GM23338 (cell line): ENCODE measurements at regions not wholly inside any gene's neighbourhood (a gene's known extent, or its start where the extent isn't known, plus 50 kb on each side); places are given as distances from the start of the nearest gene placed in this dataset.

Source experiments
- ATAC-seq: fragments of 200-7000 bp; cut with Tn5 transposase; 3 replicates; pipeline ENCODE4 v1.9.1; 2020
- DNase-seq: peaks from one replicate; pipeline ENCODE4 v3.0.0-alpha.2; 2015; ENCODE audit warnings: low spot score
- H2AFZ ChIP-seq: fragments of 200-600 bp; sonication (generic); 2 replicates; pipeline ENCODE4 v1.8.0; 2016; ENCODE audit warnings: antibody characterized with exemption, mild to moderate bottlenecking, moderate library complexity
- H3F3A ChIP-seq: fragments of 200-600 bp; sonication (generic); replicated peaks from 2 replicates; pipeline ENCODE4 v1.8.0; 2017; ENCODE audit warnings: antibody characterized with exemption, mixed run types, low read depth
- H3K27ac ChIP-seq: fragments of 200-600 bp; sonication (generic); 2 replicates; pipeline ENCODE4 v1.6.1; 2016; ENCODE audit warnings: low read depth
- H3K27me3 ChIP-seq: fragments of 200-600 bp; sonication (generic); 2 replicates; pipeline ENCODE4 v1.8.0; 2016; ENCODE audit warnings: mild to moderate bottlenecking, mixed run types, moderate library complexity; ENCODE audit not compliant: insufficient read depth
- H3K36me3 ChIP-seq: fragments of 200-600 bp; sonication (generic); 2 replicates; pipeline ENCODE4 v1.8.0; 2016; ENCODE audit warnings: mild to moderate bottlenecking; ENCODE audit not compliant: insufficient read depth
- H3K4me1 ChIP-seq: fragments of 200-600 bp; sonication (generic); 2 replicates; pipeline ENCODE4 v1.8.0; 2016; ENCODE audit warnings: mild to moderate bottlenecking, moderate library complexity; ENCODE audit not compliant: insufficient read depth
- H3K4me2 ChIP-seq: fragments of 200-600 bp; sonication (generic); 2 replicates; pipeline ENCODE4 v1.7.1; 2017; ENCODE audit warnings: mixed run types
- H3K4me3 ChIP-seq: fragments of 200-600 bp; sonication (generic); 2 replicates; pipeline ENCODE4 v1.6.1; 2016; ENCODE audit warnings: mixed run types
- H3K79me2 ChIP-seq: fragments of 200-600 bp; sonication (generic); replicated peaks from 2 replicates; pipeline ENCODE4 v1.8.0; 2017; ENCODE audit warnings: mild to moderate bottlenecking; ENCODE audit not compliant: insufficient read depth
- H3K9me2 ChIP-seq: fragments of 200-600 bp; sonication (generic); 2 replicates; pipeline ENCODE4 v1.8.0; 2017; ENCODE audit not compliant: insufficient read depth
- H4K20me1 ChIP-seq: fragments of 200-600 bp; sonication (generic); replicated peaks from 2 replicates; pipeline ENCODE4 v1.8.0; 2017; ENCODE audit warnings: mild to moderate bottlenecking; ENCODE audit not compliant: insufficient read depth
- H3K27ac Mint-ChIP-seq: 2 replicates; pipeline ENCODE4 v1.8.0; 2020; ENCODE audit warnings: inconsistent platforms, mild to moderate bottlenecking, moderate library complexity, mixed read lengths
- H3K27me3 Mint-ChIP-seq: 3 replicates; pipeline ENCODE4 v1.8.0; 2022; ENCODE audit warnings: low read depth, mild to moderate bottlenecking, moderate library complexity, mixed read lengths, inconsistent platforms; ENCODE audit not compliant: insufficient read depth, poor library complexity
- H3K36me3 Mint-ChIP-seq: 3 replicates; pipeline ENCODE4 v1.8.0; 2021; ENCODE audit warnings: low read depth, mild to moderate bottlenecking, inconsistent platforms, moderate library complexity, mixed read lengths
- H3K4me1 Mint-ChIP-seq: 3 replicates; pipeline ENCODE4 v1.8.0; 2020; ENCODE audit warnings: mild to moderate bottlenecking, inconsistent platforms, mixed read lengths
- H3K4me3 Mint-ChIP-seq: 3 replicates; pipeline ENCODE4 v1.8.0; 2021; ENCODE audit warnings: moderate library complexity, mild to moderate bottlenecking, inconsistent platforms, mixed read lengths
- H3K9me3 Mint-ChIP-seq: 3 replicates; pipeline ENCODE4 v1.8.0; 2020; ENCODE audit warnings: moderate library complexity, mild to moderate bottlenecking, inconsistent platforms, mixed read lengths
- EZH2phosphoT487 ChIP-seq: fragments of 200-600 bp; sonication (generic); IDR thresholded peaks from one replicate; pipeline ENCODE4 v1.8.1; 2018; ENCODE audit warnings: antibody characterized with exemption; ENCODE audit not compliant: unreplicated experiment
- POLR2AphosphoS5 ChIP-seq: IDR thresholded peaks from 2 replicates; pipeline ENCODE4 v1.6.1; 2016; ENCODE audit warnings: antibody characterized with exemption, low read depth
- ZNF114 ChIP-seq: fragments of 250-450 bp; sonication (Bioruptor Pico); IDR thresholded peaks from 2 replicates; pipeline ENCODE4 v1.5.0; 2020; ENCODE audit warnings: mild to moderate bottlenecking, moderate library complexity
- ZNF331 ChIP-seq: fragments of 250-450 bp; sonication (Bioruptor Pico); IDR thresholded peaks from 2 replicates; pipeline ENCODE4 v1.5.0; 2020; ENCODE audit warnings: low read depth, mild to moderate bottlenecking, moderate library complexity
- TF ChIP-seq, protein P1 (sequence below): IDR thresholded peaks from one replicate; pipeline ENCODE4 v1.6.1; 2018; ENCODE audit warnings: antibody characterized with exemption; ENCODE audit not compliant: unreplicated experiment
- TF ChIP-seq, protein P2 (sequence below): IDR thresholded peaks from 2 replicates; pipeline ENCODE4 v1.6.1; 2016; ENCODE audit warnings: antibody characterized with exemption
- TF ChIP-seq, protein P3 (sequence below): fragments of 250-450 bp; sonication (Bioruptor Pico); IDR thresholded peaks from 2 replicates; pipeline ENCODE4 v1.5.0; 2020; ENCODE audit warnings: mild to moderate bottlenecking, moderate library complexity

DNA sequence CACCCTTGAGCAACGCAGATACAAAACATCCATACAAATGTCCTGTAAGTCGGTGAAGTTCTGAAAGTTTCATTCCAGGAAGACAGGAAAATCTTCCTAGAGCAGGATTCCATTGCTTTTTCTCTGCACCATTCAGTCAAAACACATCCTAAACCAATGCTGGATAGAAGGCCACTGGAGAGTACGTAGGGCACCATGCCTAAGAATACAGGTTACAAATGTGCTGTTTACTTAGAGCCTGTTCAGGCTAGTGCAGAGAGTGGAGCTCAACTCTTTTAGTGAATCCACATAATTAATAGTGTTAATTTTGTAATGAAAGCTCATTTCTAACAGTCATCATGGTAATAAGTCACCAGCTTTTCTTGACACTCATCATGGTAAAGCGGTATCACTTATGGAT, 187.6 kb downstream of the NHLRC3 start:
- H3F3A ChIP-seq, result no peaks in the 10 kb centered on the region
- Mint-ChIP-seq H3K9me3 (peaks cover 4% of the 10 kb centered on the region; the same call in 1 of the 3 replicates), H3K36me3 (no peaks in the 10 kb centered on the region), H3K4me1 (no peaks in the 10 kb centered on the region), H3K27me3 (no peaks in the 10 kb centered on the region), H3K27ac (no peak overlapping the region), H3K4me3 (no peak overlapping the region)
- no peaks in the 10 kb centered on the region for H3K79me2 ChIP-seq
- 0 out of 2 replicates have a peak overlapping the region, but pooled peaks have one; percentile 38 for H2AFZ ChIP-seq
- DNase-seq (no peak), ATAC-seq (no peak)
- no peaks in the 10 kb centered on the region for H4K20me1 ChIP-seq
- no peaks in the 10 kb centered on the region for H3K9me2 ChIP-seq
- TF ChIP-seq ZNF114, result no peak
- no peak overlapping the region for H3K27ac ChIP-seq
- H3K4me3 ChIP-seq, result no peak overlapping the region
- H3K4me2 ChIP-seq, result no peak overlapping the region
- H3K36me3 ChIP-seq, result no peaks in the 10 kb centered on the region
- H3K27me3 ChIP-seq, result no peaks in the 10 kb centered on the region
- H3K4me1 ChIP-seq, result no peaks in the 10 kb centered on the region

DNA sequence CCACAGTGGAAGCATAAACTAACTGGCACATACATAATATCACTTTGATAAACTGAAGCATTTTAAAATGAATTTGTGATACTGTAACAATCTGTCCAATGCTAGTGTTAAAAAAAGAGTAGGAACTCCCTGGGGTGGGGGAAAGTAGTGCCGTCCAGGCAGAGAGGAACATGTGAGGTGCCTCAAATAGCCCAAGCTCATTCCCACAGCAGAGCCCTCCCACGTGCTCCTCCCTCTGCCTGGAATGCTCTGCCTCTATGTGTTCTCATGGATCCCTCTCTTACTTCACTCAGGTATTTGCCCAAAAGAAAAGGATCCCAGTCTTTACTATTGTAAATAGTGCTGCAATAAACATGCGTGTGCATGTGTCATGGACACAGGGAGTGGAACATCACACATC, 188.1 kb downstream of the NHLRC3 start:
- Mint-ChIP-seq H3K36me3 (no peaks in the 10 kb centered on the region), H3K9me3 (peaks cover 4% of the 10 kb centered on the region; the same call in 1 of the 3 replicates), H3K27me3 (no peaks in the 10 kb centered on the region), H3K4me1 (no peaks in the 10 kb centered on the region), H3K27ac (no peak overlapping the region), H3K4me3 (no peak overlapping the region)
- ATAC-seq (peak; percentile 58), DNase-seq (peak; percentile 10)
- no peaks in the 10 kb centered on the region for H3K27me3 ChIP-seq
- no peaks in the 10 kb centered on the region for H3K4me1 ChIP-seq
- H3F3A ChIP-seq, result no peaks in the 10 kb centered on the region
- no peaks in the 10 kb centered on the region for H3K79me2 ChIP-seq
- H3K4me3 ChIP-seq, result no peak overlapping the region
- H3K36me3 ChIP-seq, result no peaks in the 10 kb centered on the region
- H3K4me2 ChIP-seq, result no peak overlapping the region
- H4K20me1 ChIP-seq, result no peaks in the 10 kb centered on the region
- H2AFZ ChIP-seq, result peak overlapping the region; percentile 40; the same call in 1 of the 2 replicates
- no peaks in the 10 kb centered on the region for H3K9me2 ChIP-seq
- no peak overlapping the region for H3K27ac ChIP-seq
- TF ChIP-seq, protein P1, sequence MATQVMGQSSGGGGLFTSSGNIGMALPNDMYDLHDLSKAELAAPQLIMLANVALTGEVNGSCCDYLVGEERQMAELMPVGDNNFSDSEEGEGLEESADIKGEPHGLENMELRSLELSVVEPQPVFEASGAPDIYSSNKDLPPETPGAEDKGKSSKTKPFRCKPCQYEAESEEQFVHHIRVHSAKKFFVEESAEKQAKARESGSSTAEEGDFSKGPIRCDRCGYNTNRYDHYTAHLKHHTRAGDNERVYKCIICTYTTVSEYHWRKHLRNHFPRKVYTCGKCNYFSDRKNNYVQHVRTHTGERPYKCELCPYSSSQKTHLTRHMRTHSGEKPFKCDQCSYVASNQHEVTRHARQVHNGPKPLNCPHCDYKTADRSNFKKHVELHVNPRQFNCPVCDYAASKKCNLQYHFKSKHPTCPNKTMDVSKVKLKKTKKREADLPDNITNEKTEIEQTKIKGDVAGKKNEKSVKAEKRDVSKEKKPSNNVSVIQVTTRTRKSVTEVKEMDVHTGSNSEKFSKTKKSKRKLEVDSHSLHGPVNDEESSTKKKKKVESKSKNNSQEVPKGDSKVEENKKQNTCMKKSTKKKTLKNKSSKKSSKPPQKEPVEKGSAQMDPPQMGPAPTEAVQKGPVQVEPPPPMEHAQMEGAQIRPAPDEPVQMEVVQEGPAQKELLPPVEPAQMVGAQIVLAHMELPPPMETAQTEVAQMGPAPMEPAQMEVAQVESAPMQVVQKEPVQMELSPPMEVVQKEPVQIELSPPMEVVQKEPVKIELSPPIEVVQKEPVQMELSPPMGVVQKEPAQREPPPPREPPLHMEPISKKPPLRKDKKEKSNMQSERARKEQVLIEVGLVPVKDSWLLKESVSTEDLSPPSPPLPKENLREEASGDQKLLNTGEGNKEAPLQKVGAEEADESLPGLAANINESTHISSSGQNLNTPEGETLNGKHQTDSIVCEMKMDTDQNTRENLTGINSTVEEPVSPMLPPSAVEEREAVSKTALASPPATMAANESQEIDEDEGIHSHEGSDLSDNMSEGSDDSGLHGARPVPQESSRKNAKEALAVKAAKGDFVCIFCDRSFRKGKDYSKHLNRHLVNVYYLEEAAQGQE, result no peak
- TF ChIP-seq EZH2phosphoT487 (no peak), ZNF331 (CRISPR knock-in tag) (no peak), ZNF114 (no peak), POLR2AphosphoS5 (no peak)
- TF ChIP-seq, protein P2, sequence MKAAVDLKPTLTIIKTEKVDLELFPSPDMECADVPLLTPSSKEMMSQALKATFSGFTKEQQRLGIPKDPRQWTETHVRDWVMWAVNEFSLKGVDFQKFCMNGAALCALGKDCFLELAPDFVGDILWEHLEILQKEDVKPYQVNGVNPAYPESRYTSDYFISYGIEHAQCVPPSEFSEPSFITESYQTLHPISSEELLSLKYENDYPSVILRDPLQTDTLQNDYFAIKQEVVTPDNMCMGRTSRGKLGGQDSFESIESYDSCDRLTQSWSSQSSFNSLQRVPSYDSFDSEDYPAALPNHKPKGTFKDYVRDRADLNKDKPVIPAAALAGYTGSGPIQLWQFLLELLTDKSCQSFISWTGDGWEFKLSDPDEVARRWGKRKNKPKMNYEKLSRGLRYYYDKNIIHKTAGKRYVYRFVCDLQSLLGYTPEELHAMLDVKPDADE, result no peak
- TF ChIP-seq, protein P3, sequence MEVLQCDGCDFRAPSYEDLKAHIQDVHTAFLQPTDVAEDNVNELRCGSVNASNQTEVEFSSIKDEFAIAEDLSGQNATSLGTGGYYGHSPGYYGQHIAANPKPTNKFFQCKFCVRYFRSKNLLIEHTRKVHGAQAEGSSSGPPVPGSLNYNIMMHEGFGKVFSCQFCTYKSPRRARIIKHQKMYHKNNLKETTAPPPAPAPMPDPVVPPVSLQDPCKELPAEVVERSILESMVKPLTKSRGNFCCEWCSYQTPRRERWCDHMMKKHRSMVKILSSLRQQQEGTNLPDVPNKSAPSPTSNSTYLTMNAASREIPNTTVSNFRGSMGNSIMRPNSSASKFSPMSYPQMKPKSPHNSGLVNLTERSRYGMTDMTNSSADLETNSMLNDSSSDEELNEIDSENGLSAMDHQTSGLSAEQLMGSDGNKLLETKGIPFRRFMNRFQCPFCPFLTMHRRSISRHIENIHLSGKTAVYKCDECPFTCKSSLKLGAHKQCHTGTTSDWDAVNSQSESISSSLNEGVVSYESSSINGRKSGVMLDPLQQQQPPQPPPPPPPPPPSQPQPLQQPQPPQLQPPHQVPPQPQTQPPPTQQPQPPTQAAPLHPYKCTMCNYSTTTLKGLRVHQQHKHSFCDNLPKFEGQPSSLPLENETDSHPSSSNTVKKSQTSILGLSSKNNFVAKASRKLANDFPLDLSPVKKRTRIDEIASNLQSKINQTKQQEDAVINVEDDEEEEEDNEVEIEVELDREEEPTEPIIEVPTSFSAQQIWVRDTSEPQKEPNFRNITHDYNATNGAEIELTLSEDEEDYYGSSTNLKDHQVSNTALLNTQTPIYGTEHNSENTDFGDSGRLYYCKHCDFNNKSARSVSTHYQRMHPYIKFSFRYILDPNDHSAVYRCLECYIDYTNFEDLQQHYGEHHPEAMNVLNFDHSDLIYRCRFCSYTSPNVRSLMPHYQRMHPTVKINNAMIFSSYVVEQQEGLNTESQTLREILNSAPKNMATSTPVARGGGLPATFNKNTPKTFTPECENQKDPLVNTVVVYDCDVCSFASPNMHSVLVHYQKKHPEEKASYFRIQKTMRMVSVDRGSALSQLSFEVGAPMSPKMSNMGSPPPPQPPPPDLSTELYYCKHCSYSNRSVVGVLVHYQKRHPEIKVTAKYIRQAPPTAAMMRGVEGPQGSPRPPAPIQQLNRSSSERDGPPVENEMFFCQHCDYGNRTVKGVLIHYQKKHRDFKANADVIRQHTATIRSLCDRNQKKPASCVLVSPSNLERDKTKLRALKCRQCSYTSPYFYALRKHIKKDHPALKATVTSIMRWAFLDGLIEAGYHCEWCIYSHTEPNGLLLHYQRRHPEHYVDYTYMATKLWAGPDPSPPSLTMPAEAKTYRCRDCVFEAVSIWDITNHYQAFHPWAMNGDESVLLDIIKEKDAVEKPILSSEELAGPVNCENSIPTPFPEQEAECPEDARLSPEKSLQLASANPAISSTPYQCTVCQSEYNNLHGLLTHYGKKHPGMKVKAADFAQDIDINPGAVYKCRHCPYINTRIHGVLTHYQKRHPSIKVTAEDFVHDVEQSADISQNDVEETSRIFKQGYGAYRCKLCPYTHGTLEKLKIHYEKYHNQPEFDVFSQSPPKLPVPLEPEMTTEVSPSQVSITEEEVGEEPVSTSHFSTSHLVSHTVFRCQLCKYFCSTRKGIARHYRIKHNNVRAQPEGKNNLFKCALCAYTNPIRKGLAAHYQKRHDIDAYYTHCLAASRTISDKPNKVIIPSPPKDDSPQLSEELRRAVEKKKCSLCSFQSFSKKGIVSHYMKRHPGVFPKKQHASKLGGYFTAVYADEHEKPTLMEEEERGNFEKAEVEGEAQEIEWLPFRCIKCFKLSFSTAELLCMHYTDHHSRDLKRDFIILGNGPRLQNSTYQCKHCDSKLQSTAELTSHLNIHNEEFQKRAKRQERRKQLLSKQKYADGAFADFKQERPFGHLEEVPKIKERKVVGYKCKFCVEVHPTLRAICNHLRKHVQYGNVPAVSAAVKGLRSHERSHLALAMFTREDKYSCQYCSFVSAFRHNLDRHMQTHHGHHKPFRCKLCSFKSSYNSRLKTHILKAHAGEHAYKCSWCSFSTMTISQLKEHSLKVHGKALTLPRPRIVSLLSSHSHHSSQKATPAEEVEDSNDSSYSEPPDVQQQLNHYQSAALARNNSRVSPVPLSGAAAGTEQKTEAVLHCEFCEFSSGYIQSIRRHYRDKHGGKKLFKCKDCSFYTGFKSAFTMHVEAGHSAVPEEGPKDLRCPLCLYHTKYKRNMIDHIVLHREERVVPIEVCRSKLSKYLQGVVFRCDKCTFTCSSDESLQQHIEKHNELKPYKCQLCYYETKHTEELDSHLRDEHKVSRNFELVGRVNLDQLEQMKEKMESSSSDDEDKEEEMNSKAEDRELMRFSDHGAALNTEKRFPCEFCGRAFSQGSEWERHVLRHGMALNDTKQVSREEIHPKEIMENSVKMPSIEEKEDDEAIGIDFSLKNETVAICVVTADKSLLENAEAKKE (CRISPR knock-in tag), result no peak
